ENCODE measurements at regions not wholly inside any gene's neighbourhood (a gene's known extent, or its start where the extent isn't known, plus 50 kb on each side); places are given as distances from the start of the nearest gene placed in this dataset.

GRCh38 chr2:145049475-145049874 lies 529.6 kb upstream of the ZEB2 start:
- Mint-ChIP-seq H3K4me1 (no peaks in the 10 kb centered on the region), H3K9me3 (no peaks in the 10 kb centered on the region), H3K36me3 (no peaks in the 10 kb centered on the region), H3K27ac (no peak overlapping the region), H3K27me3 (ENCODE audit: low read depth) (no peaks in the 10 kb centered on the region), H3K4me3 (no peak overlapping the region)
- no peak for TF ChIP-seq CTCF (IDR thresholded peaks at IDR 0.05; ENCODE audit: unreplicated experiment)
- no peak for DNase-seq (ENCODE audit: low spot score in 2 of 2, unreplicated experiment in 2 of 2)

- Mint-ChIP-seq H3K36me3 (no peaks in the 10 kb centered on the region), H3K4me3 (no peak overlapping the region), H3K9me3 (no peaks in the 10 kb centered on the region), H3K27me3 (ENCODE audit: low read depth) (no peaks in the 10 kb centered on the region), H3K4me1 (no peaks in the 10 kb centered on the region), H3K27ac (no peak overlapping the region)
- TF ChIP-seq CTCF (IDR thresholded peaks at IDR 0.05; ENCODE audit: unreplicated experiment) = no peak
- DNase-seq (ENCODE audit: low spot score in 2 of 2, unreplicated experiment in 2 of 2) = no peak
Measured at GRCh38 chr2:145047554-145047953, 527.6 kb upstream of the ZEB2 start.

- no peak overlapping the region for H3K27ac Mint-ChIP-seq
- no peaks in the 10 kb centered on the region for H3K27me3 Mint-ChIP-seq (ENCODE audit: low read depth)
- DNase-seq (ENCODE audit: low spot score in 2 of 2, unreplicated experiment in 2 of 2) = no peak
- H3K36me3 Mint-ChIP-seq = no peaks in the 10 kb centered on the region
- no peak for TF ChIP-seq CTCF (IDR thresholded peaks at IDR 0.05; ENCODE audit: unreplicated experiment)
- no peaks in the 10 kb centered on the region for H3K4me1 Mint-ChIP-seq
- H3K4me3 Mint-ChIP-seq = no peak overlapping the region
- H3K9me3 Mint-ChIP-seq = peaks cover 6% of the 10 kb centered on the region
Measured at GRCh38 chr2:145044491-145044890, 524.6 kb upstream of the ZEB2 start.

- no peaks in the 10 kb centered on the region for H3K27me3 Mint-ChIP-seq (ENCODE audit: low read depth)
Measured at GRCh38 chr2:145043399-145043834, 523.5 kb upstream of the ZEB2 start.

GRCh38 chr2:145041706-145042105 lies 521.8 kb upstream of the ZEB2 start:
- H3K4me1 Mint-ChIP-seq = peaks cover 18% of the 10 kb centered on the region
- no peaks in the 10 kb centered on the region for H3K36me3 Mint-ChIP-seq
- DNase-seq (ENCODE audit: low spot score in 2 of 2, unreplicated experiment in 2 of 2) = no peak
- H3K27ac Mint-ChIP-seq = no peak overlapping the region
- peaks cover 6% of the 10 kb centered on the region for H3K9me3 Mint-ChIP-seq
- no peak for TF ChIP-seq CTCF (IDR thresholded peaks at IDR 0.05; ENCODE audit: unreplicated experiment)
- H3K27me3 Mint-ChIP-seq (ENCODE audit: low read depth) = no peaks in the 10 kb centered on the region
- no peak overlapping the region for H3K4me3 Mint-ChIP-seq

More at GRCh38 chr2:145043399-145043834, 523.5 kb upstream of the ZEB2 start:
- TF ChIP-seq CTCF (IDR thresholded peaks at IDR 0.05; ENCODE audit: unreplicated experiment) = no peak
- Mint-ChIP-seq H3K27ac (no peak overlapping the region), H3K4me3 (no peak overlapping the region), H3K4me1 (peaks cover 2% of the 10 kb centered on the region), H3K9me3 (peaks cover 6% of the 10 kb centered on the region), H3K36me3 (no peaks in the 10 kb centered on the region)
- no peak for DNase-seq (ENCODE audit: low spot score in 2 of 2, unreplicated experiment in 2 of 2)

- no peak overlapping the region for H3K27ac Mint-ChIP-seq
- no peaks in the 10 kb centered on the region for H3K36me3 Mint-ChIP-seq
- DNase-seq (ENCODE audit: low spot score in 2 of 2, unreplicated experiment in 2 of 2) = no peak
- H3K4me1 Mint-ChIP-seq = peaks cover 21% of the 10 kb centered on the region
- no peak overlapping the region for H3K4me3 Mint-ChIP-seq
- TF ChIP-seq CTCF (IDR thresholded peaks at IDR 0.05; ENCODE audit: unreplicated experiment) = no peak
- no peaks in the 10 kb centered on the region for H3K27me3 Mint-ChIP-seq (ENCODE audit: low read depth)
- peaks cover 6% of the 10 kb centered on the region for H3K9me3 Mint-ChIP-seq
Measured at GRCh38 chr2:145040433-145040832, 520.5 kb upstream of the ZEB2 start.

Measured in mesothelial cell of epicardium (in vitro differentiated cells).